ENCODE measurements at regions not wholly inside any gene's neighbourhood (a gene's known extent, or its start where the extent isn't known, plus 50 kb on each side); places are given as distances from the start of the nearest gene placed in this dataset.

DNA sequence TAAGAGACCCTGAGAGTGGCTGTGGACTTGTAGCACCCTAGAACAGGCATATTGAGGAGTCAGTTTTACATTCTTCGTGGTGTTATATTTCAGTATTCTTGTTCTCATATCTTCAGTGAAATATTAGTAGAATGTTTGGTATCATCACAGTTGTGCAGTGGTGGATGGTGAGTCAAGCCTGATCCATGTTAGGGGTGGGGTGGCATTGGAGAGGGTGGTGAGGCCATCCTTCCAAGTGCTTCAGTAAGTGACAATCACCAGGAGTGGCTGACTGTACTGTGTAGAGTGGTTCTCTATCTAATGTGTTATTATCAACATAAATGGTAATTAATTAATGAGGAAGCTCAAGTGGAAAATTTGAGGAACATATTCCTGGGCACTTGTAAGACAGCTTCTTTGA, 197.7 kb upstream of the SLC16A7 start:
- TF ChIP-seq CTCF (conservative IDR thresholded peaks at IDR 0.05; ENCODE audit: low read depth, low read length) (no peak), RCOR1 (IDR thresholded peaks at IDR 0.05; ENCODE audit: insufficient replicate concordance, low read length) (no peak), POLR2A (IDR thresholded peaks at IDR 0.05; ENCODE audit: low read depth, low read length) (no peak), RAD21 (IDR thresholded peaks at IDR 0.05; ENCODE audit: low read length) (no peak), MXI1 (IDR thresholded peaks at IDR 0.05; ENCODE audit: borderline replicate concordance, low read depth, low read length) (no peak), NFE2L2 (IDR thresholded peaks at IDR 0.05; ENCODE audit: low read depth, low read length) (no peak), ELK1 (IDR thresholded peaks at IDR 0.05; ENCODE audit: borderline replicate concordance, low read depth, low read length) (no peak), BHLHE40 (IDR thresholded peaks at IDR 0.05; ENCODE audit: low read depth, low read length) (no peak), CEBPB (IDR thresholded peaks at IDR 0.05; ENCODE audit: low read depth, low read length) (no peak)
- TF ChIP-seq, protein P1, sequence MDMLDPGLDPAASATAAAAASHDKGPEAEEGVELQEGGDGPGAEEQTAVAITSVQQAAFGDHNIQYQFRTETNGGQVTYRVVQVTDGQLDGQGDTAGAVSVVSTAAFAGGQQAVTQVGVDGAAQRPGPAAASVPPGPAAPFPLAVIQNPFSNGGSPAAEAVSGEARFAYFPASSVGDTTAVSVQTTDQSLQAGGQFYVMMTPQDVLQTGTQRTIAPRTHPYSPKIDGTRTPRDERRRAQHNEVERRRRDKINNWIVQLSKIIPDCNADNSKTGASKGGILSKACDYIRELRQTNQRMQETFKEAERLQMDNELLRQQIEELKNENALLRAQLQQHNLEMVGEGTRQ (IDR thresholded peaks at IDR 0.05; ENCODE audit: low read depth, low read length): no peak

Measured in IMR-90 (cell line).